HFF-Myc (cell line): ENCODE measurements at regions not wholly inside any gene's neighbourhood (a gene's known extent, or its start where the extent isn't known, plus 50 kb on each side); places are given as distances from the start of the nearest gene placed in this dataset.
"Not testable (repeated sequence)": the region's sequence is repeated elsewhere in the genome, so short reads cannot be mapped to it uniquely, and the experiment has no call there.

Experiments
- DNase-seq: peaks from one replicate; pipeline ENCODE4 v3.0.0-alpha.2; 2011; ENCODE audit warnings: low read depth; ENCODE audit errors: extremely low read depth
- H3K4me3 ChIP-seq: replicated peaks from 2 replicates; pipeline ENCODE4 v1.5.1; 2011; ENCODE audit warnings: low read depth, mild to moderate bottlenecking, control low read depth, low read length
- TF ChIP-seq, protein P1 (sequence below): IDR thresholded peaks from 2 replicates; pipeline ENCODE4 v1.5.1; 2012; ENCODE audit warnings: mild to moderate bottlenecking, low read depth, low read length, control low read depth; ENCODE audit errors: missing control alignments

DNA sequence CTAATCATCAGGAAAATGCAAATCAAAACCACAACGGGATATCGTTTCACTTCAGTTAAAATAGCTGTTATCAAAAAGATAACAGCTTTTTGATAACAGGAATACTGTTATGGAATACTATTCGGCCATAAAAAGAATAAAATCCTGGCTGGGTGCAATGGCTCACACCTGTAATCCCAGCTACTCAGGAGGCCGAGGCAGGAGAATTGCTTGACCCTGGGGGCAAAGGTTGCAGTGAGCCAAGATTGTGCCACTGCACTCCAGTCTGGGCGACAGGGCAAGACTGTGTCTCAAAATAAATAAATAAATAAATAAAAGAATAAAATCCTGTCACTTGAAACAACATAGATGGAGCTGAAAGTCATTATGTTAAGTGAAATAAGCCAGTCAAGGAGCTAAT lies 178.1 kb upstream of the TSC22D2 start:
- H3K4me3 ChIP-seq = no peak overlapping the region
- TF ChIP-seq, protein P1, sequence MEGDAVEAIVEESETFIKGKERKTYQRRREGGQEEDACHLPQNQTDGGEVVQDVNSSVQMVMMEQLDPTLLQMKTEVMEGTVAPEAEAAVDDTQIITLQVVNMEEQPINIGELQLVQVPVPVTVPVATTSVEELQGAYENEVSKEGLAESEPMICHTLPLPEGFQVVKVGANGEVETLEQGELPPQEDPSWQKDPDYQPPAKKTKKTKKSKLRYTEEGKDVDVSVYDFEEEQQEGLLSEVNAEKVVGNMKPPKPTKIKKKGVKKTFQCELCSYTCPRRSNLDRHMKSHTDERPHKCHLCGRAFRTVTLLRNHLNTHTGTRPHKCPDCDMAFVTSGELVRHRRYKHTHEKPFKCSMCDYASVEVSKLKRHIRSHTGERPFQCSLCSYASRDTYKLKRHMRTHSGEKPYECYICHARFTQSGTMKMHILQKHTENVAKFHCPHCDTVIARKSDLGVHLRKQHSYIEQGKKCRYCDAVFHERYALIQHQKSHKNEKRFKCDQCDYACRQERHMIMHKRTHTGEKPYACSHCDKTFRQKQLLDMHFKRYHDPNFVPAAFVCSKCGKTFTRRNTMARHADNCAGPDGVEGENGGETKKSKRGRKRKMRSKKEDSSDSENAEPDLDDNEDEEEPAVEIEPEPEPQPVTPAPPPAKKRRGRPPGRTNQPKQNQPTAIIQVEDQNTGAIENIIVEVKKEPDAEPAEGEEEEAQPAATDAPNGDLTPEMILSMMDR = no peak
- DNase-seq = no peak

DNA sequence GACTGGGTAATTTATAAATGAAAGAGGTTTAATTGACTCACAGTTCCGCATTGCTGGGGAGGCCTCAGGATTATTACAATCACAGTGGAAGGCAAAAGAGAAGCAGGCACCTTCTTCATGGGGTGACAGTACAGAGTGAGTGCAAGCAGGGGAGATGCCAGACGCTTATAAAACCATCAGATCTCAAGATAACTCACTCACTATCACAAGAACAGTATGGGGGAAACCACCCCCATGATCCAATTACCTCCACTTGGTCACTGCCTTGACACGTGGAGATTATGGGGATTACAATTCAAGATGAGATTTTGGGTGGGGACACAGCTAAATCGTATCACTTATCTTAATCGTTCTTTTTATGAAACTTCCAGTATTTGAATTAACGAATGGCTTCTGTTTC lies 179.5 kb upstream of the TSC22D2 start:
- H3K4me3 ChIP-seq, DNase-seq: not testable (repeated sequence)

DNA sequence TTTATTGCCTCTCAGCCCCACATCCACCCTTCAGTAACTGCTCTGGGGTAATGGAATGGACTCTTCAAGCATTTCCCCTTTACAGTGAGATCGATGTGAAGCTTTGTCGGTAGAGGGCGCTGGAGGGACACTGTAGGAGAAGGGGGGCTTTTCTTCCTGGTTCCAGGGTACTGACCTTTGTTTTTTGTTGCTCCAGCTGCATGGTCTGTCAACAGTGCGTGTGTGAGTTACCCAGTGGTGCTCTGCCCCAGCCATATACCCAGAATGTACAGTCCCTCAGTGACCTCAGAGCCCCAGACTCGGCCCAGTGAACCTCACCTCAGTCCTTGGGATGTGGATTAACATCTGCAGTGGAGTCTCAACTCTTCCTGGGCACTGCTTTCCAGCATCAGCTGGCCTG lies 180.3 kb upstream of the TSC22D2 start:
- TF ChIP-seq, protein P1 = peak; percentile 86
- no peak overlapping the region for H3K4me3 ChIP-seq
- DNase-seq = no peak

DNA sequence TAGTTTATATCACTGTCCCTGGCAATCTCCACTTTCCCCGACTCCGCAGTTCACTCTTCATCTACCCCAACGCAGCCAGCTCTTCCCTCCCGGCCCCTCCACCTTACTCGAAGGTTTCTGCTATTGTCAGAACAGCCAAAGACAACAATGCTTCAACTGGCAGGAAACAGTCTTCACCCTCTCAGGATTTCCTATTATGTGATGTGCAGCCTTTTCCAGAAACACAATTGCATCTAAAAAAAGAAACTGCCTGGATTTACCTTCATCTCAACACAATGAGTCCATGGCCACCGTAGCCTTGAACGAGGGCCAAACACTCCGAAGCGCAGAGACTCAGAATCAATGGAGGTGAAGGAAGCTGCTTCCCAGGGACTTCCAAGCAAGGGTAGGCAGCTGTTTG lies 182.1 kb upstream of the TSC22D2 start:
- H3K4me3 ChIP-seq = no peak overlapping the region
- TF ChIP-seq, protein P1 = no peak
- no peak for DNase-seq

DNA sequence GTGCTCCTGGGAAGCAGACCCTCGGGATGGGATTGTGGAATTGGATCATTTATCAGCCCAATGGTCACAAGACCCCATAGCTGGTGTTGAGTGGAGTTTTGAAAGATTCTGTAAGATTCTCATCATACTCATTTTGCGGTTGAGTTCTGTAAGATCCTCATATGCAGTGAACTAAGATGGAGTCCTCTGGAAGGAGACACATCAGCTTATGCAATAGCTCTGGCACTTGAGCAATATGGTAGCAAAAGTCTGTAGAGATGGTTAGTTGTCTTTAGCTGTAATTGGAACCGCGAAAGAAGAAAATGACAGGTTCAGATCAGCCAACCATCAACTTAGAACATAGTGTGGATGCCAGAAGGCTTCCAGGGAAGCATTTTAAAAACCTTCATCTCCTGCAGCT lies 184.5 kb upstream of the TSC22D2 start:
- TF ChIP-seq, protein P1 = no peak
- H3K4me3 ChIP-seq = no peak overlapping the region
- DNase-seq = no peak

DNA sequence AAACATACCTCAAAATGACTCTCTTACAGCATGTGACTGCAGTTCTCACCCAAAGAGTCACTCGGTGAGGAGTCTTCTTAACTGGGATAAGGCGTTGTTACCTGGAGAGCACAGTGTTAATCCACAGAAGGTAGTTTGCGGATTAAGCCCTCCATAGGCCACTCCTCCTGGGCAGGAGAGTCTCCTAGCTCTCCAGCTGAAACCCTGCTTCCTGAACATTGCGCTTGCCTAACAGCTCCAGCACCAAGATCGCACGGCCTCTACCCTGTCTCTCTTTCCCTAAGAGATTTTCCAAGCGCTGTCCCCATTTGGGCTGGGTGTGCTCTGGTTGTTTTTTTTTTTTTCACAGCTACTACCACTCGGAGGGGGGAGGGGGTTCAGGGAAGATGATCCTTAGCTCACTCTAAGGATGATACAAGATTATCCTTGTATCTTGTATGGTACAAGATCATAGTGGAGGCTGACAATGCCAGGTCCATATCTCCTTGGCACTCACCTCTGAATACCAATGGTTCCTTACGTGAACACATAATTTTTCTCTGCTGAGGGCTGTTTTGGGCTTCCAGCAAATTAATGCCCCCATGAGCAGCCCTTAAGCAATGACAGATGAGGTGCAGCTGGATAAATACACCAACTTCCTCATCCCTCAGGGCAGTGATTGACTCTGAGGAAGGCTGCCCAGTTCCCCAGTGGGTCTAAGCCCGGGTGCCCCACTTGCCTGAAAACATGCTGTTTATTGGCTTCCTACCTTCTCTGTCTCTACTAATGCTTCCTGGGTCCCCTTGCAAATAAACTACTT lies 185.2 kb upstream of the TSC22D2 start:
- TF ChIP-seq, protein P1 = no peak
- DNase-seq = no peak
- H3K4me3 ChIP-seq = no peak overlapping the region

DNA sequence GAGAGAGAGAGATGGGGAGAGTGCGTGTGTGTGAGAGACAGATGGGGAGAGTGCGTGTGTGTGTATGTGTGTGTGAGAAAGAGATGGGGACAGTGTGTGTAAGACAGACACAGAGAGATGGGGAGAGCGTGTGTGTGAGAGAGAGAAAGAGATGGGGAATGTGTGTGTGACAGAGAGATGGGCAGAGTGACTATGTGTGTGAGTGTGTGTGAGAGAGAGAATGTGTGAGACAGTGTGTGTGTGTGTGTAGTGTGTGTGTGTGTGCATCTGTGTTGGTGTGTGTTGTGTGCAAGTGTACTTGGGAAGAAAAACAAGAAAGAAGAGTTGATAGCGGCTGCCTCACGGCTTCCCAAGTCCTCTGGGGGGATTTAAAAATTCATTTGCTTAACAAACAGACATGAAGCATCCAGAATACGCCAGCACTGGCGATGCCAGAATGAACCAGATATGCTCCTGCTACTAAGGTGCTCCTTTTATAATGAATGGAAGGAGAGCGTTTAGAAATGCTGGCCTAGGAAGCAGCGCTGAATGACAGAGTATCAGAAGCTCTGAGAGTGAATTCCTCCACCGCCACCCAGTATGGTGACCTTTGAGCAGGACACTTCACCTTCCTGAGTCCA lies 186.1 kb upstream of the TSC22D2 start:
- no peak for DNase-seq
- H3K4me3 ChIP-seq = no peak overlapping the region
- TF ChIP-seq, protein P1 = no peak
